ENCODE measurements at regions not wholly inside any gene's neighbourhood (a gene's known extent, or its start where the extent isn't known, plus 50 kb on each side); places are given as distances from the start of the nearest gene placed in this dataset.

DNA sequence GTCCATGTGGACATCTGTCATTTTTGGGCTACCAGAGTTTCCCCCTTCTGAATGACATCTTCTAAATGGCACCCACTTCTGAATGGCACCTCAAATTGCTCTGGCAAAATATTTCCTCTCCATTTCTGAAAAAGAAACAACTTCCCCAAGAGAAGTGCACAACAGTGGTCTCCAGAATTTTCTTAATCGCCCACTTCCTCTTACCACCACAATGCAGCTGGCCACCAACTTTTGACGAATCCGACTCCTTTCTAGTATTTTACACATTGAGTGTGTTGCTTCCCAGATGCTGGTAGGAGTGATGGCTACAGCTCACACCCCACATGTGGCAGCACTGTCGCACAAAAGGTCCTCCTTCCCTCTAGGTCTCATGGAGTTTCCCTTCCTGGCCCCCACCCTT lies 216.1 kb downstream of the FOXA2 start:
- TF ChIP-seq, protein P1, sequence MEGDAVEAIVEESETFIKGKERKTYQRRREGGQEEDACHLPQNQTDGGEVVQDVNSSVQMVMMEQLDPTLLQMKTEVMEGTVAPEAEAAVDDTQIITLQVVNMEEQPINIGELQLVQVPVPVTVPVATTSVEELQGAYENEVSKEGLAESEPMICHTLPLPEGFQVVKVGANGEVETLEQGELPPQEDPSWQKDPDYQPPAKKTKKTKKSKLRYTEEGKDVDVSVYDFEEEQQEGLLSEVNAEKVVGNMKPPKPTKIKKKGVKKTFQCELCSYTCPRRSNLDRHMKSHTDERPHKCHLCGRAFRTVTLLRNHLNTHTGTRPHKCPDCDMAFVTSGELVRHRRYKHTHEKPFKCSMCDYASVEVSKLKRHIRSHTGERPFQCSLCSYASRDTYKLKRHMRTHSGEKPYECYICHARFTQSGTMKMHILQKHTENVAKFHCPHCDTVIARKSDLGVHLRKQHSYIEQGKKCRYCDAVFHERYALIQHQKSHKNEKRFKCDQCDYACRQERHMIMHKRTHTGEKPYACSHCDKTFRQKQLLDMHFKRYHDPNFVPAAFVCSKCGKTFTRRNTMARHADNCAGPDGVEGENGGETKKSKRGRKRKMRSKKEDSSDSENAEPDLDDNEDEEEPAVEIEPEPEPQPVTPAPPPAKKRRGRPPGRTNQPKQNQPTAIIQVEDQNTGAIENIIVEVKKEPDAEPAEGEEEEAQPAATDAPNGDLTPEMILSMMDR (conservative IDR thresholded peaks at IDR 0.05) = no peak
- no peak for TF ChIP-seq EZH2 (IDR thresholded peaks at IDR 0.05; ENCODE audit: low read depth)
